ENCODE measurements at regions not wholly inside any gene's neighbourhood (a gene's known extent, or its start where the extent isn't known, plus 50 kb on each side); places are given as distances from the start of the nearest gene placed in this dataset.

- DNase-seq (ENCODE audit: low spot score) = no peak
These were observed 514.3 kb upstream of the SEL1L start for GRCh38 chr14:82047777-82048470.

GRCh38 chr14:82052778-82053177 is 519.1 kb upstream of the SEL1L start:
- DNase-seq (ENCODE audit: low spot score) = no peak

- no peak for DNase-seq (ENCODE audit: low spot score)
These were observed 522.0 kb upstream of the SEL1L start for GRCh38 chr14:82055515-82056115.

GRCh38 chr14:82060219-82060618 is 526.6 kb upstream of the SEL1L start:
- no peak for DNase-seq (ENCODE audit: low spot score)

GRCh38 chr14:82067221-82067875 is 533.7 kb upstream of the SEL1L start:
- no peak for DNase-seq (ENCODE audit: low spot score)

GRCh38 chr14:82070040-82070439 is 536.4 kb upstream of the SEL1L start:
- no peak for DNase-seq (ENCODE audit: low spot score)

- no peak for DNase-seq (ENCODE audit: low spot score)
These were observed 537.1 kb upstream of the SEL1L start for GRCh38 chr14:82070753-82071152.

GRCh38 chr14:82073547-82073946 is 539.9 kb upstream of the SEL1L start:
- DNase-seq (ENCODE audit: low spot score) = no peak

- DNase-seq (ENCODE audit: low spot score) = no peak
These were observed 541.9 kb upstream of the SEL1L start for GRCh38 chr14:82075566-82075965.

- DNase-seq (ENCODE audit: low spot score) = no peak
These were observed 545.9 kb upstream of the SEL1L start for GRCh38 chr14:82079553-82079952.

GRCh38 chr14:82080370-82080769 is 546.7 kb upstream of the SEL1L start:
- no peak for DNase-seq (ENCODE audit: low spot score)

GRCh38 chr14:82084813-82085212 is 551.2 kb upstream of the SEL1L start:
- DNase-seq (ENCODE audit: low spot score) = no peak

GRCh38 chr14:82091097-82091496 is 557.4 kb upstream of the SEL1L start:
- DNase-seq (ENCODE audit: low spot score) = no peak

- no peak for DNase-seq (ENCODE audit: low spot score)
These were observed 561.2 kb upstream of the SEL1L start for GRCh38 chr14:82094829-82095345.

- no peak for DNase-seq (ENCODE audit: low spot score)
These were observed 570.4 kb upstream of the SEL1L start for GRCh38 chr14:82104013-82104412.

- DNase-seq (ENCODE audit: low spot score) = no peak
These were observed 578.7 kb upstream of the SEL1L start for GRCh38 chr14:82112210-82112839.

GRCh38 chr14:82113007-82113406 is 579.4 kb upstream of the SEL1L start:
- DNase-seq (ENCODE audit: low spot score) = no peak

- no peak for DNase-seq (ENCODE audit: low spot score)
These were observed 580.1 kb upstream of the SEL1L start for GRCh38 chr14:82113710-82114109.

GRCh38 chr14:82116721-82117120 is 583.1 kb upstream of the SEL1L start:
- DNase-seq (ENCODE audit: low spot score) = no peak

- no peak for DNase-seq (ENCODE audit: low spot score)
These were observed 589.0 kb upstream of the SEL1L start for GRCh38 chr14:82122655-82123054.

GRCh38 chr14:82124511-82124910 is 590.9 kb upstream of the SEL1L start:
- no peak for DNase-seq (ENCODE audit: low spot score)

GRCh38 chr14:82126006-82126405 is 592.4 kb upstream of the SEL1L start:
- no peak for DNase-seq (ENCODE audit: low spot score)

GRCh38 chr14:82134411-82134810 is 600.8 kb upstream of the SEL1L start:
- no peak for DNase-seq (ENCODE audit: low spot score)
